ENCODE measurements at regions not wholly inside any gene's neighbourhood (a gene's known extent, or its start where the extent isn't known, plus 50 kb on each side); places are given as distances from the start of the nearest gene placed in this dataset.
A peak's percentile ranks its signal among the peaks of the same experiment; 100 is the strongest.

DNA sequence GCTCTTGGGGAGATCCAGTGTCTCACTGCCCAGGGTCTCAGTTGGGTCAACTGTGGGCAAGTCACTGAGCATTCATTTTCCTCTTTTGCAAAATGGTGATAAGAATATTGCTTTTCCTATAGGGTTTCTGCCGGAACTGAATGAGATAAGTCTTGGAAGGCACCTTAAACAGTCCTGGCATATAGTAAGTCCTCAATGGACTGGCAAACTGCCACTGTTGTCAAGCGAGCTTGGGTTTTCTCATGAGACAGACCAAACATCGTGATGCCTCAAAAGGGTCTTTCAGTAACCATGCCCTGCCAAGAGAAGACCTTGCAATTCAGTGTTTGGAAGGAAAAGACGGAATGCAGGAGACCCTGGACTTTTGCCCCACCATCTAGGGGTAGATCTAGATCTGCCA lies 251.5 kb downstream of the WDR11 start:
- FAIRE-seq = no peak

DNA sequence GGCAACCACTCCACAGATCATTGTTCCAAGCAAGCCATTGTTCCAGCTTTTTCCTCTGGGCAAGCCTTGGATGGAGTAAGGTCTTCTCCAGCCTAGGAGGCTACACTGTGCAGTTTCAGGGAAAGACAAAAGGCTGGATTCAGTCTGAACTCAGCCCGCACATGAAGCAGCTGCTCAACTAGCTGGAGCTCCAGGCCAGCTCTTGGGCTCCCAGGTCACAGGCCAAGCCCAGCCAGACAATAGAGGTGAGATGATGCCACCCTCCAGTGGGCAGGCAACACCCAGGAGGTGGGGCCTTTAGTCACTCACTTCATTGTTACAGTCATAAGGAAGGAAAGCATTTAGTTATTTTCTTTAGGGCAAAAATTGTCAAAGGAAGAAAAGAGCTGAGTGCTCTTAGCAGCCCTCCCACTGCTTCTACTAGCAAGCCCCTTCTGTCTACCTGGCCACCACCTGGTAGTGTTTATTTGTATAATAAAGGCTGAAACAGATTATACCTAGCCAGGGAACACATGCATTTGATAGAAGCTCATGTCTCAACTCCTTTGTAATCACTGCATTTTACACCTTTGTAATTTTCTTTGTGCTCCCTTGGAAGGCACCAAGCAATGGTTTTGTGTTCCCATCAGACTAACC lies 253.4 kb downstream of the WDR11 start:
- no peak for FAIRE-seq

DNA sequence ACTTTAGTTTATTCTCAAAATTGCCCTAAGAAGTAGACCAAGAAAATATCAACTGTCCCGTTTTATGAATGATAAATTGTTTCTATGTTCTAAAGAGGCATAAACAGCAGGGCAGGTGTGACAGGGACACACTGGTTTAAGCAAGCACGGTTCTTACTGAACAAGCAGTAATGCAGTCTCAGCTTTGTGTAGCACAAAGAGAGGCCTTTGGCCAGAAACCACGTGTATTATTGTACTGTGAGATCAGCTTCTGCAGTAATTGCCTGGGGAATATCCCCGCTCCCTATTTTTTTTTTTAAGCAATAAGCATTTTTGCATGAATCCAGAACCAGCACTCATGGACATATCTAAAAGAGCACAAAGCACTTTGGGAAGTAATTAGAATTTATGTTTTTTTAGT lies 255.4 kb downstream of the WDR11 start:
- FAIRE-seq = no peak

DNA sequence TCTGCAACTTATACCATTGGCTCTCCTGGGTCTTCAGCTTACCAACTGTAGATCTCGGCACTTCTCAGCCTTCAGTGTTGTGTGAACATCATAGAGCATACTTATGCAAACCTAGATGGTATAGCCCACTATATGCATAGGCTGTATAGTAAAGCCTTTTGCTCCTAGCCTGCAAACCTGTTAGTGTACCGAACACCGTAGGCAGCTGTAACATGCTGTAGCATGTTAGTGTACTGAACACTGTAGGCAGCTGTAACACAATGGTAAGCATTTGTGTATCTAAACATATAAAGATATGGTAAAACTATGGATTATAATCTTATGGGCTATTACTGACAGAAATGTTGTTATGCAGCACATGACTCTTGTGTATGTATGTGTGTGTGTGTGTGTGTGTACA lies 256.9 kb downstream of the WDR11 start:
- FAIRE-seq = no peak

DNA sequence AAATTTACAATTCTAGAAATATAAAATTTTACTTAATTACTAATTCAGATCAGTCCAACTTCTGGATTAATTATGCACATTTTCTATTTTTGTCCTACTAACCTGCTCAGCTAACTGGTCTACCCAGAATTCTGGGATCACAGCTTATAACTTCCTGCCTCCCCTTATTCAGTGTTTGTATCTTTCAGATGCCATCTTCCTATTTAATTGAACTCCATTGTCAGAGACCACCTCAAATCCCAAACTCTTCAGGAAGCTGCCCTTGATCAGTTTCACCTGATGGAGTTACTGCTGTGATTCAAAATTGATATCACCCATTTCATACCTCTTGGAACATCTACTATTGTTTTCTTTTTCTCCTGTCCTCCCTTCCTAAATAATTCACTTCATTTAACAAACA lies 259.2 kb downstream of the WDR11 start:
- no peak for FAIRE-seq

DNA sequence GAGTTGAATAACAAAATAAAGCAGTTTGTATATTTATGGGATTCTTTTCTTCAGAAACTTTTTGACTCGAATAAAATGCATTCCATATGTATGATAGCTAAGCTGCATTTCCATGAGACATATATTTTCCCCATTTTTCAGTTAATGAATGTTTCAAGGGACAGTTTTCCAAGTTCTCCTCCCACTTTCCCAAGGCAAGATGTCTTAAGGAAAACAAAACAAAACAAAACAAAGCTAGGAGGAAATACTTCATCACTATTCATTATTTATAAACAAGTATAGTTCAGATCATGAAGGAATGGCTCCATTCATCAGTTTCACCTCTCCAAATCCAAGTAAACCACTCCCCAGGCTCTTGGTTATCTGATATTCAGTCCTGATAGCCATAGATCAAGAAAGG lies 261.0 kb downstream of the WDR11 start:
- no peak for FAIRE-seq

DNA sequence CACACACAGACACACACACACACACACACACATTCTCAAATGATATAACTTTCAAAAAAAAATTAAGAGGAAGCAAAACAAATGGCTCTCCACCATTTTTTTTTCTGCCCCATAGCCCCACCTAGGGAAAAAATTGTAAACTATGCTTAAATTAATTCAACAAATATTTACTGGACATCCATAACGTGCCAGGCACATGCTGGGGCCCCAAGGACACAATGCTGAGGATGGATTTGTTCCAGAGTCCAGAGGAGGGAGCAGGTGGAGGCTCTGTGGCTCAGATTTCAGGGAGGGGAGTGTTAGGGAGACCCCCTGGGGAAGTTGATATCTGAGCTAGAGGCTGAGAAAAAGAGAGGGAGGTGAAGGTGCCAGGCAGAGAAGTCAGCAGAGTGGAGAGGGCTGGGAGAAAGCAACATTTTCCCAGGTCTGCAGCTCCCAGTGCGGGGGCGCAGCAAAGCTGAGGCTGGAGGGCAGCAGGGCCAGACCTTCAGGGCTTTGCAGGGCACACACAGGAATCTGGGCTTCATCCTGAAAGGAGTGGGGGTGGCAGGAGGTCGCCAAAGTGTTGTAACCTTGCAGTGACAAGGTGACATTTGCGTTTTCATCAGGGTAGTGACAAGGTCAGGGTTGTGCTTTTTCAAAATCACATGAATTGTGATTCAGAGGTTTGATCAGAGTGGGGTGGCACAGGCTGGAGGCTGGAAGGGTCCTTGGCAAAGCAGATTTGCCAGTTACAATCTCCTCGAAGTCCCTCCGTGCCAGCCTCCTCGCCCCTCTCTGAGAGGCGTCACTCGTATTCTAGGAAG lies 261.6 kb downstream of the WDR11 start:
- FAIRE-seq = no peak

DNA sequence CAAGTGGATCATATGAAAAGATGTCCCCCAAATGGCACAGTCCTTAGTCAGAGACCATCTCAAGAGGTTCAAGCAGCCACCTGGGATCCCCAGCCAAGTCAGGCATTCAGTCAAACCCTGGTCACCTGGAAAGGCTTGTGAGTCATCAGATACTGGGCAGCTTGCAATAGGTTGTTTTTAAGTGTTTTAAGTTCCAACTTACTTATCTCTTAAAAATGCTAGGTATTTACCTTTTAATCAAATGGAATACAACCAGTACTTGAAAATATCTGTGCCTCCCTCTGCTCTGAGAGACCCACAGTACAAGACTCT lies 262.2 kb downstream of the WDR11 start:
- no peak for FAIRE-seq

DNA sequence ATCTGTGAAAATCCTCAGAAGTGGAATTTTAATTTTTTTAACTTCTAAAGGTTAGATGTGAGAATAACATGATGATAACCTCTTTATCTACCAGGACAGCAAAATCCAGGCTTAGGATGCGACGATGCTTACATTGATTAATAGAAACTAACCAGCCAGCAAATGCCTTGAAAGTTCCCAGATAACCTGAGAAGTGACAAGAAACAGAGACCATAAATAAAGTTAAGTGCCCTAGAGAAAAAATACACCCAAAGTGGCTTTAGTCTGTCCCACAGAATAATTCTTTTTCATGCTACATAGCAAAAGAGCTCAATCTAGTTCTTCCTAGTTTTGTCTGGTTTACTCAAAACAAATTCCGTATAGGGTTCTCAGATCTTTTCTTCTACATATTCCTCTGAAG lies 262.7 kb downstream of the WDR11 start:
- no peak for FAIRE-seq

DNA sequence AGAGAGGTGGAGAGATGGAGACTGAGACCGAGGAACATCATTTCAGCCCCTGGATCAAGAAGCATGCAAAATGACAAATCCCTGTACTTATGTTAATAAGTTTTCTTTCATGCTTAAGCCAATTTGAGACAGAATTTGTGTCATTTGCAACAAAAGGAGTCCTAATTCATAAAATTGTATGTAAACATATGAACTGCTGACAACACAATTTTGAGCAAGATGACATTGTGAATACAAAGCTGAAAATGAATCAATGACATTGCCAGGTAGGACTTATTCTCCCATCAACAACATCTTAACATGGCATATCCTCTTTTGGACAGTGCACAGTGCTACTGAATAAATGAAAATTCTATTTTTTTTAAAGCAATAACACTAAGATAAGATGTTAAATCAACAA lies 264.0 kb downstream of the WDR11 start:
- no peak for FAIRE-seq

DNA sequence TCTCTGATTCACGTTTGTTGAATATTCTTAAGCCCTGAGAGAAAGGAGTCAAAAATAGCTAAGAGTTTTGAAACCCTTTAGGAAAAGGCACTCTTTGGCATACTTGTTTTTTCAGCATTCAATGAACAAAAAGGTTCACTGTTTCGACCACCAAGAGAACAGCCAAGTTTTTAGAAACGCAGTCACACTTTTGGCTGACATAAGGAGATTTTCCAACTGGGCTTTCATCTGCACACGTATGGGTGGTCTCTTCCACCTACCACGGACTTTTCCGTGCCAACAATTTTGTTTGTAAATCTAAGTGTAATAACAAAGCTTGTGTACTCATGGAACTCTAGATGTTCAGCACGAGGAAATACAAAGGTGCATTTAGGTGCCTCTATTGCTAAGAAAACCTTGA lies 270.3 kb downstream of the WDR11 start:
- FAIRE-seq = no peak

DNA sequence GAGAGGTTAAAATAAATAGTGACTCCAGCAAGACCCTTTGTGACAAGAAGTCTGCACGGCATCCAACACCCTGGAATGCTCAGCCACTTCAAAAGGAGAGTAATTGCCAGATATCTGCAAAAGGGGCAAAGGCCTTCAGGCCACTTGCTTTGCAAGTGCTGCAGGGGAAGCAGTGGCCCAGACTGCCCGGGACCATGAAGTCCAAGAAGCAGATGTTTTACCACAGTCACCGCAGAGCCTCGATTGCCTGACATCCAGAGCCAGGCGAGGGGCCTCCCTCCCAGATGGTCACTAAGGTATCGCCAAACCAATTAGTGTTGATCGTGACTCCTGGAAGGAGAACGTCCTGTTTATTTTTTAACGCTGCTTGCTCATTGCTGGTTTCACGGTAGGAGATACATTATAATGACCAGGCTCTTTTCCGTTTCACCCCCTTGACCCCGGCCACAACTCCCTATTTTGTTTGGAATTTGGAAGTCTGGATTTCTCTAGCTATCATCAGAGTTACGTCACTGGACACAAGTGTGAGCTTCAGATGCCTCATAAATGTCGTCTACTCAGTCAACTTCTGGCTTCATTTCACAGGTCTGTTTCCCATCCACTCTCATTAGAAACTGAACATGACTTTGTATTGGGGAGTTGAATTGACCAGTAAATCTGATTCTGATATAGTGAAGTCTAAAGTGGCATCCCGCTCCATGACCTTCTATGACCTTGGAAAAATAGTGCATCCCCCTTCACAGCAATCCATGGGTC lies 276.2 kb downstream of the WDR11 start:
- no peak for FAIRE-seq

DNA sequence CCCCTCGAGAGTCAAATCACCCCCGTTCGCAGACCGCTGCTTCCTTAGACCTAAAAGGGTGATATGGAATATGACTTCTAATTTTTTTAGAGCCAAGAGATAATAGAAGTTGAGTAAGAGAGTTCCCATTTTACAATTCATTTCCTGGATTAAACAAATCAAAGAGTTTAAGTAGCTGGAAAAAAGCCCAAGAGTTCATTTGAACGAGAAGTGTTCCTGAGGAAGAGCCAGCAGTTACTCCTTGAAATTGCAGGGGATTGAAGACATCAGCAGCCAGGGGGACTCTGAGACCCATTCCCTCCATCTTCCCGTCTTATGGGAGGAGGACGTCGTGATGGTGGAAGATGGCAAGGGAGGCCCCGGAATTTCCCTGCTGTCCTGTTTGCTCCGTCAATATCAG lies 277.0 kb downstream of the WDR11 start:
- no peak for FAIRE-seq

DNA sequence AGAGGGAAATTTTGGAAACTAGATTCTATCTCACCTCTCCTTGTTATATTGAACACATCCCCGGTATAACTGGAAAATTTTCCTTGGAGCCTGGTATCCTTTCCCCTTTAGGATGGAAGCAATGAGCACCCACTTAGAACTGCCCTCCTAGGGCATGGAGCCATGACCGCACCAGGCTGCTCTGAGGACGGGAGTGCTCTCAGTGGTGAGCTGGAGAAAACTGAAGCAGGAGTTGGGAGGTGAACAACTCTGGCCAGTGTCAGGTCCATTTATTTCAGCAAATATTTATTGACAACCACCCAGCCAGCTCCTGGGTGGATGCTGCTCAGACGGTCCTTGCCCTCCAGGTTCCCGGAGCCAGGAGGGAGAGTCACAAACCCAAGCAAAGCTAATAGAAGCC lies 278.1 kb downstream of the WDR11 start:
- FAIRE-seq = no peak

DNA sequence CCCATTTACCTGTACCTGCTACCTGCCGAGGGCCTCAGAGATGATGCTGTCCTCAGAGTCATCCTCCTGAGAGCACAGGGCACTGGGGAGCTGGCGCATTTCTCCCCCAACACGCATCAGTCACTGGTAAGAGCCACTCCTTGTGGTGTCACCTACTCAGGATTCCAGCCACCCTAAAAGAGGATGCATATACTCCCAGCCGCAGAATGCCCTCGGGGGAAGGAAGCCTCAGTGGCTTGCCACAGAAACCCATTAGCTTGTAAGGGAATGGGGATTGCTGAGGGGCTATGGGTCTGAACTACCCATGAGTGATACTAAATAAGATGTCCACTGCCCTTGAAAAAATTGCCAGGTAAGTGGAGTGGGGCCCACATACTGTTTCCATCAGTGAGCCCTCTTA lies 279.2 kb downstream of the WDR11 start:
- no peak for FAIRE-seq

DNA sequence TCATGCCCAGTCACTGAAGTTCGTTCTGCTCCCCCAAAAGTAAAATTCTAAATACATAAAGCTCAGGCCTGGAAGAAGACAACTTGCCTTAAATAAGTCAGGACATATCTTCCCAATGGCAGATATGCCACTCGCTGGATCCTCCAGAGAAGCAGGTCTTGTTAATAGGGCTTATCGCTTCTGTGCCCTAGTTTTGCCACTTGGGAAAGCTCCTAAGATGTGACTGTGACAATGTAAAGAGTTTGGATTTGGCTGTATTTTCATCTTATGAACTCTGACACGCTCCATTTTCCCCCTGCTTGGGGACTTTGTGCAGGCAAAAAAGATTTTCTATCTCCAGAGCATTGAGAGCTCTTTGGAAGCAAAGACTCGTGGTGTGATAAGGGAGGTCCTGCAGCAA lies 279.9 kb downstream of the WDR11 start:
- FAIRE-seq = no peak

DNA sequence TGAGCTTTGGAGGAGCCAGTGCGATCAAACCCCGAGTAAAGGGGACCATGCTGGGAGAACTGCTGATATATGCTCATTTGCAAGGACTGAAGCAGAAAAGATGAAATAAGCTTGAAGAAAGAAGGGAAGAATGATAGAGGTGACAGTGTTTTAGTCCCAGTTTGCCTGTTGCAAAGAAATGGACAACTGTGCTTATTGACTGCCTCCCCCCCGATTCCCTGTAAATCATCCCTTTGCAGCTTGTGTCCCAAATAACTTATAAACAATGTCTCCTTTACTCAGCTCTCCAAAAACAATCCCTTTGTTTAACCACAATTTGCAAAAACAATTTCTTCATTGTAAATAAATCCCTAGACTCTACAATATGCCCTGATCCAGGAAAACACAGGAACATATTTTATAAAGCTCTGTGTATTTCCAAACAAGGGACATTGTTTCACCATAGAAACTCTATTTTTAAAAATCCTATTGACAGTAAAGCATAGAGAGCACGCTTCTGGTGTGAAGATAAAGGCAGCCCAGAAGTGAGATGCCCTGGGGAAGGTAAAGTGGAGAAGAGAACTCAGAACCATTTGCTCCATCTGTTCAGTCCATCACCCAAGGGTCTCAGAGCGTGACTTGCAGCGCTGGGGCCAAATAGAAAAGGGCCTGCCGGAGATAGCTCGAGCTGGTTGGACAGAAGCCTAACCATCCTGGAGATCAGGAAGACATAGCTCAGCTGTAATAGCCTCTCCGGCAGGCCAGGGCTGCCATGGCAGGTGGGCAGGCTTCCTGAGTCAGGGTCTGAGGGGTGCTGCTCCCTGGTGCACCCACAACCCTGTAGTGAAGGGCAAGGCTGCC lies 280.5 kb downstream of the WDR11 start:
- FAIRE-seq = peak; percentile 97

DNA sequence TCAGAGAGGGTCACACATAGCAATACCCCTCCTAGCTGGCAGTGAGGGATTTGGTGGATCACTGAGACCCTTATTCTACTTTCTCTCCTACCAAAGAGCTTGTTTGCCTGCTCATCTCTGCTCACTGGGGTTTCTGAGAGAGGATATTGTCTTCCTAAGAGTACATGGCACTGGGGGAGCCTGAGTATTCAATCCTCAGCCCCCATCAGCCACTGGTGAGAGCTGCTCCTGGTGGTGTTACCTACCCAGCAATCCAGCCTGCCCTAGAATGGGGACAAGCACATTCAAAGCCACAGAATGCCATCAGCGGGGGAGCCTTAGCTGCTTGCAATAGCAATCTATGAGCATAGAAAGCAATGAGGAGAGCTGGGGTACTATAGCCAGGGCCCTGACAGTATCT lies 281.1 kb downstream of the WDR11 start:
- no peak for FAIRE-seq

DNA sequence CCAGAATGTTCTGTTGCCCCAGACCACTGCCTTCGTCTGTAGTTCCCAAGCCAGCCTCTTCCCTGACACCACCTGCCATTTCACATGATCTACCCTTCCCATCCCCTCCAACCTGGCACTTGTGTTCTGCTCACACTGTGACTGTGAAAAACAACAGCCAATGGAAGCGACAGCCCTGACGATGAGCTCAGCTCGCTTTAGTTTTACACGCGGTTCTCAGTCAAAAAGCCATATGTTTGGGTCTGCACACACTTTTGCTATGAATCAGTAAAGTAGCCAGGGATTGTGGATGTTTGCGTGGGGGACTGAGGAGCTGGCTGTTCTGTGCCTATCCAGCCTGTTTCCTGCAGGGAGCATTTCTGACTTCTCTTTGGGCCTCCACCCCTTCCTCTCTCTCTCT lies 282.7 kb downstream of the WDR11 start:
- no peak for FAIRE-seq

DNA sequence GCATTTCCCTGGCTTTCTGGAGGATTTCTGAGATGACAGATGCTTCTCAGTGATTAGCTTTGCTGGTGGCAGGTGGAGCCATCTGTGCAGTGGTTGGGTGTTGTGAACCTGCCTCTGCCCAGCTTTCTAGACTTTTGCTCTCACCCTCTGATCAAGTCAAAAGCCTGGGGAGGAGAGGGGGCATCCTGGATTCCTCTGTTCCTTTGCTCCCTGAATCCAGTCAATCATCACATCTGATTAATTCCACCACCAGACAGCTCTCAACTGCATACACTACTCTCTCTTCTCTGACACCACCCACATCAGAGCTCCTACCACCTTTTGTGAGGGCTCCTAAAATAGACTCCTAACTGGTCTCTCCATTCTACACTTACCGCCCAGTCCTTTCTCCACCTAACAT lies 283.5 kb downstream of the WDR11 start:
- FAIRE-seq = no peak

DNA sequence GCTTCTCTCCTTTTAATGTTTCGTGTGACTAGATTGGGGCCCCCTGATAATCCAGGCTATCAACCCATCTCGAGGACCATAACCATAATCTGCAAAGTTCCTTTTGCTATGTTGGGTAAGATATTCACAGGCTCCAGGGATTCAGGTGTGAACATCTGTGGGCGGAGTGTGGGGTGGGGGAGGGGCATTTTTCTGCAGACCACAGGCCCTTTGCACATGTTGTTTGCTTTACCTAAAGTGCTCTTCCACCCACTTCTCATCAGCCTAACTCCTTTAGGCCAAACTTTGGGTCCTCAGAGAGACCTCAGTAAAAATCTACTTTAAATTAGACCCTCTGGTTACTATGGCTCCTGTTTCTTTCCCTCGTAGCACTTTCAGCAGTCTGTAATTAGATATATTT lies 284.4 kb downstream of the WDR11 start:
- FAIRE-seq = no peak

DNA sequence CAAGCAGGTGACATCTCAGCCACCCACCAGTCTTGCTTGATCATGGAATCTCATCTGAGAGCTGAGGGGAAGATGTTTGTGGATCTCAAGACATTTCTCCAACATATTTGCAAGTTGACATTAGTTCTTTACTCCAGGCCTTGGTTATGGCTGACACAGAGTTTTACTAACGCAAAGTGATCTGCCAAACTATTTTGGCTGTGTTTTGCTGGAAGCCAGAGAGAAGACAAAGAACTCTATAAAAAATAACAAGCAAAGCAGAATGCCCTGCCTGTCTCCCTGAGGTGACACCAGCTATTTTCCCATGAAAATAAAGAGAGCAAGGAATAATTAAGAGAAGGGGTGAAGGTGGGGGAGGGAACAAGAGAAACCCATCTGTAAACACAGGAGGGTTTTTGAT lies 286.4 kb downstream of the WDR11 start:
- FAIRE-seq = no peak

DNA sequence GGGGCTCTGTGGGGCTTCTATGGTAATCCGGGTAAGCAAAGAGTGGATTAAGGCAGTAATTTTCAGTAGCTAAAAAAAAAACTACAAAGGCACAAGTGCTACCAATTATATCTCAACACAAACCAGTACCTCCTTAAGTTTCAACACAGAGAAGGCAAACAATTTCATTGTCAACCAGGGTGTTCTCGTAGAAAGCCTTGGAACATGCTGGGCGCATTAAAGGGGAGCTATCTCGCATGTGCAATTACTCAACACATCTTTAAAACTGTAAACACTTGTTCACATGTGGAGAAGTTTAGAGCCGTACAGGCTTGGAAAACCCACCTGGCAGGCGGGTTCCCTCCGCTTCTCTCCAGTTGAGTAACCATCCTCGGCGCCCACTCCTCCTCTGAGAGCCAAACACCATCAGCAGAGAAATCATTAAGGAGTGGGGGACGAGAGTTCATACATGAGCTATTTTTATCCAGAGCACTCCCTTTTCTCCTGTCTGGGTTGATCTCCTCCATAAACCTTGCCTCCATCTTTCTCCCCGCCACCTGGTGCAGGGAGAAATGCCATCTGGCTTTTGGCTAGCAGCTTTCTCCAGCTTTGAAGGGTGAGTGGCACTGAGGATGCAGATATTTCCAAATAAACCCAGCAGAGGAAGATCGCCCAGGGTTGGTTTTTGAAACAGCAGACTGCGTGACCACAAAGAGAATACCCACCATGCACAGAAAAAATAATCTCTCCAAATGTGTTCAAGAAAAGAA lies 287.1 kb downstream of the WDR11 start:
- FAIRE-seq = no peak

Measured in endometrium (tissue), 2 donors.